ENCODE measurements at regions not wholly inside any gene's neighbourhood (a gene's known extent, or its start where the extent isn't known, plus 50 kb on each side); places are given as distances from the start of the nearest gene placed in this dataset.

DNA sequence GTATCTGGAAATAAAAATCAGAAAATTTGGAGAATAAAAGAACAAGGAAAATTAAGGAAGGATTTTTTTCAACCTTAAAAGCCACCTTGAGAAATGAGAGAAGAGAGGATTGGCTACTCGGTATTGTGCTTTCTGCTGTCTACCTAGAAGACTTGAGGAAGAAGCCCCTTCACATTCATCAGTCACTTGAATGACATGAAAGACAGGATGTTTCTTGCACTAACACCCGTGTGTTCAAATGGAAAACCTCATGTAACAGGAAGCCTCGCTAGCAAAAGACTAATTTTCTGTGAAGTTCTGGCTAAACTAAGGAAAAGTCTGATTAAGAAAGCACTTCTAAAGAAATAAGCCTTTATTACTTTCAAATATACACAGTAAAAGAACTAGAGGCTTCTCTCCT, 69.9 kb downstream of the OLIG3 start (continued):
- TF ChIP-seq, protein P1, sequence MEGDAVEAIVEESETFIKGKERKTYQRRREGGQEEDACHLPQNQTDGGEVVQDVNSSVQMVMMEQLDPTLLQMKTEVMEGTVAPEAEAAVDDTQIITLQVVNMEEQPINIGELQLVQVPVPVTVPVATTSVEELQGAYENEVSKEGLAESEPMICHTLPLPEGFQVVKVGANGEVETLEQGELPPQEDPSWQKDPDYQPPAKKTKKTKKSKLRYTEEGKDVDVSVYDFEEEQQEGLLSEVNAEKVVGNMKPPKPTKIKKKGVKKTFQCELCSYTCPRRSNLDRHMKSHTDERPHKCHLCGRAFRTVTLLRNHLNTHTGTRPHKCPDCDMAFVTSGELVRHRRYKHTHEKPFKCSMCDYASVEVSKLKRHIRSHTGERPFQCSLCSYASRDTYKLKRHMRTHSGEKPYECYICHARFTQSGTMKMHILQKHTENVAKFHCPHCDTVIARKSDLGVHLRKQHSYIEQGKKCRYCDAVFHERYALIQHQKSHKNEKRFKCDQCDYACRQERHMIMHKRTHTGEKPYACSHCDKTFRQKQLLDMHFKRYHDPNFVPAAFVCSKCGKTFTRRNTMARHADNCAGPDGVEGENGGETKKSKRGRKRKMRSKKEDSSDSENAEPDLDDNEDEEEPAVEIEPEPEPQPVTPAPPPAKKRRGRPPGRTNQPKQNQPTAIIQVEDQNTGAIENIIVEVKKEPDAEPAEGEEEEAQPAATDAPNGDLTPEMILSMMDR (IDR thresholded peaks at IDR 0.05; ENCODE audit: control extremely low read depth in 1 of 3, insufficient read depth in 1 of 3, low read depth in 1 of 3, low read length in 3 of 3): no peak
- TF ChIP-seq TAF7 (optimal IDR thresholded peaks at IDR 0.05; ENCODE audit: borderline replicate concordance, low read depth, low read length) (no peak), CTBP2 (IDR thresholded peaks at IDR 0.05; ENCODE audit: borderline replicate concordance, insufficient read depth, insufficient read length, low read length) (no peak), GTF2F1 (IDR thresholded peaks at IDR 0.05; ENCODE audit: borderline replicate concordance, low read depth, low read length) (no peak), TCF12 (IDR thresholded peaks at IDR 0.05; ENCODE audit: low read depth, low read length) (no peak), TAF1 (IDR thresholded peaks at IDR 0.05; ENCODE audit: low read depth, low read length) (no peak), CHD2 (IDR thresholded peaks at IDR 0.05; ENCODE audit: low read length) (no peak)

Measured in H1 (cell line).